Psoas muscle (tissue), 7 donors: ENCODE measurements at regions not wholly inside any gene's neighbourhood (a gene's known extent, or its start where the extent isn't known, plus 50 kb on each side); places are given as distances from the start of the nearest gene placed in this dataset.
A peak's percentile ranks its signal among the peaks of the same experiment; 100 is the strongest.
"Not testable (repeated sequence)": the region's sequence is repeated elsewhere in the genome, so short reads cannot be mapped to it uniquely, and the experiment has no call there.

Experiments used
- ATAC-seq, 4 donors: fragments of 200-7000 bp; cut with Tn5 transposase; one replicate each; pipeline ENCODE4 v1.9.1; 2020; ENCODE audit warnings: moderate library complexity in 3 of 4, mild to moderate bottlenecking in 2 of 4
- DNase-seq, 2 donors: peaks; one replicate each; pipeline ENCODE4 v3.0.0-alpha.2; 2020
- H3K27ac ChIP-seq: fragments of 200-600 bp; one replicate; pipeline ENCODE4 v1.8.0; 2022
- H3K27me3 ChIP-seq, 3 donors: fragments of 200-600 bp in 1 of 3; one replicate each; pipeline versions ENCODE4 v1.6.1 to v1.8.0; 2013 to 2022; ENCODE audit warnings: low read length in 2 of 3, mild to moderate bottlenecking in 2 of 3, moderate library complexity in 1 of 3; ENCODE audit not compliant: insufficient read depth in 3 of 3
- H3K36me3 ChIP-seq, 2 donors: fragments of 200-600 bp in 1 of 2; one replicate each; pipeline versions ENCODE4 v1.6.1 to v1.8.0; 2013 to 2022; ENCODE audit warnings: low read depth in 1 of 2, mild to moderate bottlenecking in 1 of 2, moderate library complexity in 1 of 2; ENCODE audit not compliant: insufficient read depth in 1 of 2
- H3K4me1 ChIP-seq: fragments of 200-600 bp; one replicate; pipeline ENCODE4 v1.8.0; 2022
- H3K4me3 ChIP-seq: fragments of 200-600 bp; one replicate; pipeline ENCODE4 v1.8.0; 2022; ENCODE audit warnings: mild to moderate bottlenecking
- H3K9me3 ChIP-seq: fragments of 200-600 bp; one replicate; pipeline ENCODE4 v1.8.0; 2022
- whole genome bisulfite sequencing, 3 donors: extraction: QIAGEN DNeasy Blood & Tissue Kit; methylation state at CpG; one replicate each; pipeline versions ENCODE4 v1.1.6 to v1.1.7; 2013; 5-methylcytosine and 5-hydroxymethylcytosine counted together
- intact Hi-C, 2 donors: fragments of 100-400 bp; cut with DNase I; formaldehyde crosslinking; loops; one replicate each; pipeline versions ENCODE4 v1.11.0 to v1.14.2; 2022
- donor health status: healthy with polysubstance abuse.
- donor health status: DM: no; HTN: no; CAD: no; lungs with moderate emphysema.
- donor health status: Bipolar disorder and iron deficiency.
- donor health status: healthy.
- donor health status: DM: yes; HTN: yes; CAD: no.
- donor health status: DM: no; HTN: no; CAD: no.
- donor health status: DM: yes; HTN: yes; CAD: no.

DNA sequence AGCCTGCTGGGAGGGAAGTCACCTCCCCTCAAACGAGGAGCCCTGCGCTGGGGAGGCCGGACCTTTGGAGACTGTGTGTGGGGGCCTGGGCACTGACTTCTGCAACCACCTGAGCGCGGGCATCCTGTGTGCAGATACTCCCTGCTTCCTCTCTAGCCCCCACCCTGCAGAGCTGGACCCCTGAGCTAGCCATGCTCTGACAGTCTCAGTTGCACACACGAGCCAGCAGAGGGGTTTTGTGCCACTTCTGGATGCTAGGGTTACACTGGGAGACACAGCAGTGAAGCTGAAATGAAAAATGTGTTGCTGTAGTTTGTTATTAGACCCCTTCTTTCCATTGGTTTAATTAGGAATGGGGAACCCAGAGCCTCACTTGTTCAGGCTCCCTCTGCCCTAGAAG is 435.5 kb downstream of the OR4F29 start:
- H3K27ac ChIP-seq, intact Hi-C loops: not testable (repeated sequence)

DNA sequence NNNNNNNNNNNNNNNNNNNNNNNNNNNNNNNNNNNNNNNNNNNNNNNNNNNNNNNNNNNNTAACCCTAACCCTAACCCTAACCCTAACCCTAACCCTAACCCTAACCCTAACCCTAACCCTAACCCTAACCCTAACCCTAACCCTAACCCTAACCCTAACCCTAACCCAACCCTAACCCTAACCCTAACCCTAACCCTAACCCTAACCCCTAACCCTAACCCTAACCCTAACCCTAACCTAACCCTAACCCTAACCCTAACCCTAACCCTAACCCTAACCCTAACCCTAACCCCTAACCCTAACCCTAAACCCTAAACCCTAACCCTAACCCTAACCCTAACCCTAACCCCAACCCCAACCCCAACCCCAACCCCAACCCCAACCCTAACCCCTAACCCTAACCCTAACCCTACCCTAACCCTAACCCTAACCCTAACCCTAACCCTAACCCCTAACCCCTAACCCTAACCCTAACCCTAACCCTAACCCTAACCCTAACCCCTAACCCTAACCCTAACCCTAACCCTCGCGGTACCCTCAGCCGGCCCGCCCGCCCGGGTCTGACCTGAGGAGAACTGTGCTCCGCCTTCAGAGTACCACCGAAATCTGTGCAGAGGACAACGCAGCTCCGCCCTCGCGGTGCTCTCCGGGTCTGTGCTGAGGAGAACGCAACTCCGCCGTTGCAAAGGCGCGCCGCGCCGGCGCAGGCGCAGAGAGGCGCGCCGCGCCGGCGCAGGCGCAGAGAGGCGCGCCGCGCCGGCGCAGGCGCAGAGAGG is 441.3 kb downstream of the OR4F29 start:
- DNase-seq, result peak; percentile 16 to 44
- 35 to 68% (median 64%) methylated on average over 13 to 22 of the region's 37 CpGs for WGBS, 3 donors
- H3K4me3 ChIP-seq, H3K9me3 ChIP-seq, H3K27me3 ChIP-seq, H3K27ac ChIP-seq, H3K4me1 ChIP-seq, intact Hi-C loops, H3K36me3 ChIP-seq: not testable (repeated sequence)
- ATAC-seq, result peak; percentile 25 to 60 (median 43)

More for the DNA sequence above, 435.5 kb downstream of the OR4F29 start:
- 84 to 88% (median 87%) methylated on average over 4 to 6 of the region's 6 CpGs for WGBS, 3 donors
- not testable (repeated sequence) for H3K27me3 ChIP-seq, ATAC-seq, H3K4me1 ChIP-seq, H3K9me3 ChIP-seq, H3K4me3 ChIP-seq, H3K36me3 ChIP-seq
- peak in 1 of 2 donors; percentile 23 for DNase-seq
